ENCODE measurements at regions not wholly inside any gene's neighbourhood (a gene's known extent, or its start where the extent isn't known, plus 50 kb on each side); places are given as distances from the start of the nearest gene placed in this dataset.

- DNase-seq (ENCODE audit: low read depth) = no peak
Observed at GRCh38 chr14:54129850-54130640, 173.4 kb upstream of the BMP4 start.

GRCh38 chr14:54132496-54132895 lies 175.9 kb upstream of the BMP4 start:
- DNase-seq (ENCODE audit: low read depth) = no peak

DNA sequence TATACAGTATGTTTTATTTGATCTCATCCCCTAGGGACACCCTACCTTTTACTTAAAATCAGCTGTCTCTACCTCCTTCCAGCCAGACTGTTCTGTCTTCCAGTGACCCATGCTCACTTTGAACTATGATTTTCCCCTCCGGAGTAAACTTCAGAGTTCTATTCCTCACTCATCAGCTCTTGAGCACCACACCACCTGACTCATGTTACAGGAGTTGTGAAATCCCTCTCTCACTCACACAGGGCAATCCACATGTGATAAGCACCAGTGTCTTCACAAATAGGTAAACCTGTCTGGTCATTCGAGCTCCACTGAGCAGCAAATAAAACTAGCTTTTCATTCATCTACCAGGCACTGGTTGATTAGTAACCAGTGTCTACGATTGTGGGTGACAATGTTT lies 177.3 kb upstream of the BMP4 start:
- no peak for DNase-seq (ENCODE audit: low read depth)

DNA sequence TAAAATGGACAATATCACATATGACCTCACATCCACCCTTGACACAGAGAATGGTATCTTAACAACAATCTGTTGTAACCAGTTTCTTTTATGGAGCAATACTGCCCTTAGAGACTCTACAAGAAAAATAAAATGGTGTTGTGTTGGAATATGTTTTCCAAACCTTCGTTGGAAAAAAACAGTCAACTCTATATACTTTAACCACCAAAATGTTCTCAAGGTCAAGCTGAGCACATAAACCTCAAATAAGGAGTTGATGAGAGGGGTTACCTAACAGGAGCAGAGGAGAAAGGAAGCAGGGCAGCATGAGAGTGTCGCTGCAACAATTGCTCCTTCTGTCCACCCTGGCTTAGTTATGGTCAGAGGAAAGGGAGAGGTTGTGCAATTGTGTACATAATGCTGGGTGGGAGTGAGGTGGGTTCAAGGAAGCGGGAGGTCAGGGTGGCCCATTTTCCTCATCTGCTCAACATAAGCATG lies 179.2 kb upstream of the BMP4 start:
- no peak for DNase-seq (ENCODE audit: low read depth)

- no peak for DNase-seq (ENCODE audit: low read depth)
Observed at GRCh38 chr14:54136894-54137613, 180.4 kb upstream of the BMP4 start.

- DNase-seq (ENCODE audit: low read depth) = no peak
Observed at GRCh38 chr14:54137614-54137961, 181.0 kb upstream of the BMP4 start.

- no peak for DNase-seq (ENCODE audit: low read depth)
Observed at GRCh38 chr14:54138024-54138353, 181.4 kb upstream of the BMP4 start.

DNA sequence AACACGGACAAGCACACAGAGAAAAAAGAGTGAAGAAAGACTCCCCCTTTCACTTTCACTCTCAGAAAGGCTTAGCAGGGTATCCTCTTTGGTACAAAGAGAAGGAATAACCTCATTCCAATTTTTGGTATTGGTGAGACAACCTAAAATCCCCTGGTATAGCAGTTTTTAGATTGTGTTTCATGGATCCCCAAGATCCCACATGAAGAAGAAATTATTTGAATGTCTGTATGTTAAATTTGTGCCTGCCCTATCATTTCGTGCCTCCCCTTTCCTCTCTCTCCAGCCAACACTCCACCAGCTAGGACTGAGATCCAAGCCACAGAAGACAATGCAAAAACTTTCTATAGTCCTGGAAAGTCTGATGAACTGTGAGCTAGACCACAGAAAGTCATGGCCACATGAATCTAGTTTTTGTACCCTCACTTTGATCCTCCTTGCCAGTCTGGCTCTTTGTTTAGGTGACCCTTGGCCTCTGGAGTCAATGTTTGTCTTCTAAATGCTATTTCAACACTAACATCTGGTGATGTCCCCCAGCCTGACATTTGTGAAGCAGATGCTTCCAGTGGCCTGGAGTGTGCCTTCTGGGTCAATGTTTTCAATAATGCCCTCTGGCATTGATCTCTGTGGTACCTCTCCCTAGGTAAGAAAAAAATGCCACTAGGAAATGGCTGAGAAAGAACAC lies 181.9 kb upstream of the BMP4 start:
- no peak for DNase-seq (ENCODE audit: low read depth)

DNA sequence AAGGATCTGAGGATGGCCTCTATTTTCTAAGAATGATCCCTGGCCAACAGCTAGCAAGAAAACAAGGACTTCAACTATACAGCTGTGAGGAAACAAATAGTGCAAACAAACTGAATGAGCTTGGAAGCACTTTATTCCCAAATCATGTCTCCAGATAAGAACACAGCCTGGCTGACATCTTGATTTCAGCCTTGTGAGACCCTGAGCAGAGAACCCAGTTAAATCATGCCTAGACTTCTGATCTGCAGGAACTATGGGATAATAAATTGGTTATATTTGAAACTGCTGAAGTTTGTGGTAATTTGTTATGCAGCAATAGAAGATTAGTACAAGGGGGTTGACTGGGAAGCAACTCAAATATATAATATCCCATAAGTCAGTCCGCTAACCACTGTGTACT lies 183.9 kb upstream of the BMP4 start:
- no peak for DNase-seq (ENCODE audit: low read depth)

- DNase-seq (ENCODE audit: low read depth) = no peak
Observed at GRCh38 chr14:54146601-54147000, 190.0 kb upstream of the BMP4 start.

- no peak for DNase-seq (ENCODE audit: low read depth)
Observed at GRCh38 chr14:54147282-54147681, 190.7 kb upstream of the BMP4 start.

GRCh38 chr14:54147758-54148157 lies 191.1 kb upstream of the BMP4 start:
- no peak for DNase-seq (ENCODE audit: low read depth)

DNA sequence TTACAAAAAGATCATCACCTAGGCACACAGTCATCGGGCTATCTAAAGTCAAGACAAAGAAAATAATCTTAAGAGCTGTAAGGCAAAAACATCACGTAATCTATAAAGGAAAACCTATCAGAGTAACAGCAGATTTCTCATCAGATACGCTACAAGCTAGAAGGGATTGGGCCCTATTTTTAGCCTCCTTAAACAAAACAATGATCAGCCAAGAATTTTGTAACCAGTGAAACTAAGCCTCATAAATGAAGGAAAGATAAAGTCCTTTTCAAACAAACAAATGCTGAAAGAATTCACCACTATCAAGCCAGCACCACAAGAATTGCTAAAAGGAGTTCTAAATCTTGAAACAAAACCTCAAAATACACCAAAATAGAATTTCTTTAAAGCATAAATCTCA lies 191.6 kb upstream of the BMP4 start:
- no peak for DNase-seq (ENCODE audit: low read depth)

- DNase-seq (ENCODE audit: low read depth) = no peak
Observed at GRCh38 chr14:54152351-54152750, 195.7 kb upstream of the BMP4 start.

DNA sequence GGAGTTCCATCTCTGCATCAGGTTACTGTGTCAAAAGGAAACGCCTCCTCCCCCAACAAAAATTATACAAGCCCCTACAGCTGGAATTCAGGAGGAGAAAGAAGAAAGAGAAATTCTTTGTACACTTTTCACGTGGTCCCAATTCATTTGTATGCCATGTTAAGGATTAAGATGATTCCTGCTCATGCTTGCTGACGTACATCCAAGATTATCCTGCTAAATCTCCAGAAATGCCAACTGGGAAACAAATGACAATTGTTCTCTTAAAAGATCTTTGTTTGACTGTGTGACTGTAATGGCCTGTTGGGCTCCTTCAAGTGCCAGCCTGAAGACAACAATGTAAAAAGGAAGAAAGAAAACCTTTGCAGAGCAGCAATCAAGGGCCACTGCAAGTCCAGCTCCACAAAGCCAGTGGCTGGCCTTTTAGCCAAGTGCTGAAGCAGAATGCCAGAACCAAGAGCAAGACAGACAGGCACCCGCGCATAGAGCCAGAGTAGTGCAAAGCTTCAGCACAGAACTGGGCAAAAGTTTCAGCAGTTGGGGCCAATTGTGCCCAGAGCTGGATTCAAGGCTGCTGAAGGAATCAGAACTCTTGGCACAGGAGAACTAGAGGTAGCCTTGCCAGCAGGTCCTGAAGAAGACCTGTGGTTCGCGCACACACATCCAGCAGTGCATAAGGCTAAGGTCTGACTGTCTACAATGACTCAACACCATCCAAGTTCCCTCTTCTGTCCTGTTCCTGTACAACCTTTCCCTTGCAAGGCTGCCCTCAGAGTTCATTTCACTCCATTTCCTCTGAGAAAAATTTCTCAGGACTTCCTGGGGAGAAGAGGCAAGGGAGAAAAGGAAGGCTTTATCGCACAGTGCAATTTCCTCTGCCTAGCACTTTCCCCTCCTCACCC lies 209.7 kb upstream of the BMP4 start:
- no peak for DNase-seq (ENCODE audit: low read depth)

GRCh38 chr14:54168489-54168888 lies 211.9 kb upstream of the BMP4 start:
- DNase-seq (ENCODE audit: low read depth) = no peak

GRCh38 chr14:54169254-54169924 lies 212.8 kb upstream of the BMP4 start:
- no peak for DNase-seq (ENCODE audit: low read depth)

GRCh38 chr14:54170301-54170700 lies 213.7 kb upstream of the BMP4 start:
- no peak for DNase-seq (ENCODE audit: low read depth)

GRCh38 chr14:54172114-54172513 lies 215.5 kb upstream of the BMP4 start:
- no peak for DNase-seq (ENCODE audit: low read depth)

DNA sequence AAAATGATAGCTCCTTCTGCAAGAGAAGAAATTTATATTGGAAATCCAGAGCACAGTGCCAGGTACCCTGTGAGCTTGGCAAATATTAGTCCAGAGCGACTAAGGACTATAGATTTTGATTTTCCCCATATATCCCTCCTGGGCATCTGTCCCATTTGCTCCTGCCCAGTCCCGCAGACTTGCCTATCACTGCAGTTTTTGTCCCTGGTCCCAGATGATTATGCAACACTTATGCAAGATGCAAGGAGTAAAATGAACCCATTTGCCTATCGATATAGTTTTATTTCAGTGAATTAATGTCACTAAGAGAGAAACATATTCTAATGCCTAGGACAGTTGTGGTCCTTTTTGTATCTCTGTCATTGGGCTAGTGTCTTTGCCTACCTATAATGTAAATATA lies 215.9 kb upstream of the BMP4 start:
- DNase-seq (ENCODE audit: low read depth) = no peak

DNA sequence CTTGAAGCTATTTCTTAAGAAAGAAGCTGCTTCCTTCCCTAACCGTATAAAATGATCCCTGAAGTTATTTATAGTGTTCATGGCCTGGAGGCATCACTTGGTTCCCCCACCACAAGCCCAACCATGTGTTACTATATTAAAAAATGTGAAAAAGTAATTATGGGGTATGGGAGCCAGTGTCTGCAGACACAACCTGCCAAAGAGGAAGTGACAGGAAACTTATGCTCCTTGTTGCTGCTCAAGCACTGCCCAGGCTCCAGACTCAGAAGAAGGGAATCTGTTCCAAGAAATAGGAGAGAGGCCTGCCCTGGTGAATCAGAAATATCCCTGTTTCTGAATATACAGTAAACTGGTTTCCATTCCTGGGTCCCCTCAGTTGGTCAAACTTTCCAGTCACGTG lies 217.2 kb upstream of the BMP4 start:
- no peak for DNase-seq (ENCODE audit: low read depth)

DNA sequence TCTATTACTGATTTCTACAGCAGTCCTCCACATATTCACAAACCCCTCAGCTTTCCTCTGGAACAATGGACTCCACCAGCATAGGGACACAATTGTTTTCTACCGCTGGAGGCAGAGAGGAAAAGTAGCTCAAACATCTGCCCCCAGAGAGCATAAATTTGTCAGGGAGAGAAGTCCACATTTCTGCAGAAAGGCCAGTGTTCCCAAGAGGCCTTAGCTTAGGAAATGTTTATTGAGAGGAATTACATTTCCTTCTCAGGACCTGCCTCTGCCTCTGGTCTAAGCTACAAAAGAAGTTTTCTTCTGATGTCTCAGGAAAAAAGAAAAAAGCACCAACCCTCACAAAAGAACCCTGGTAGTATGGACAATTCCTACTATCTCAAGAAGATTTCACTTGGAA lies 217.8 kb upstream of the BMP4 start:
- no peak for DNase-seq (ENCODE audit: low read depth)

Data from fibroblast of the conjunctiva (primary cell).